MCF 10A (cell line): ENCODE measurements at regions not wholly inside any gene's neighbourhood (a gene's known extent, or its start where the extent isn't known, plus 50 kb on each side); places are given as distances from the start of the nearest gene placed in this dataset.

Source experiments
- BruUV-seq: library from RNA; stranded (reverse); fragments of 400-500 nt; replicated peaks from 2 replicates; lab custom pipeline; 2021; lab: Mats Ljungman, UMichigan
- CTCF ChIA-PET: fragments of 300-600 bp; sonication (Branson Sonifier 250); formaldehyde crosslinking; extraction: SDS; loops from one replicate; lab custom pipeline; 2021; ENCODE audit warnings: antibody characterized with exemption, inconsistent platforms; lab: Yijun Ruan, JAX
- POLR2A ChIA-PET: fragments of 300-600, 350-650 bp; sonication (Branson Sonifier 250); formaldehyde crosslinking; extraction: SDS; loops from one replicate; lab custom pipeline; 2020; ENCODE audit warnings: antibody characterized with exemption, inconsistent platforms; lab: Yijun Ruan, JAX
- DNase-seq: peaks from one replicate; pipeline ENCODE4 v3.0.0-alpha.2; 2018; ENCODE audit not compliant: unreplicated experiment
- H3K27ac Mint-ChIP-seq: one replicate; pipeline ENCODE4 v1.8.0; 2022; ENCODE audit warnings: mild to moderate bottlenecking, low read depth, mixed read lengths; ENCODE audit not compliant: unreplicated experiment
- H3K27me3 Mint-ChIP-seq: one replicate; pipeline ENCODE4 v1.8.0; 2022; ENCODE audit warnings: mixed read lengths; ENCODE audit not compliant: insufficient read depth, unreplicated experiment
- H3K36me3 Mint-ChIP-seq: one replicate; pipeline ENCODE4 v1.8.0; 2022; ENCODE audit warnings: mild to moderate bottlenecking, moderate library complexity, mixed read lengths; ENCODE audit not compliant: insufficient read depth, unreplicated experiment
- H3K4me1 Mint-ChIP-seq: one replicate; pipeline ENCODE4 v1.8.0; 2022; ENCODE audit warnings: mixed read lengths; ENCODE audit not compliant: insufficient read depth, unreplicated experiment
- H3K4me3 Mint-ChIP-seq: one replicate; pipeline ENCODE4 v1.8.0; 2022; ENCODE audit warnings: mild to moderate bottlenecking, moderate library complexity, mixed read lengths; ENCODE audit not compliant: unreplicated experiment
- H3K9me3 Mint-ChIP-seq: one replicate; pipeline ENCODE4 v1.8.0; 2022; ENCODE audit warnings: mixed read lengths; ENCODE audit not compliant: unreplicated experiment
- intact Hi-C: fragments of 100-400 bp; cut with micrococcal nuclease; formaldehyde crosslinking; loops from 2 replicates; pipeline ENCODE4 v1.14.1; 2022
- TF ChIP-seq, protein P1 (sequence below): fragments of 200-600 bp; IDR thresholded peaks from one replicate; pipeline ENCODE4 v1.8.0; 2022; ENCODE audit warnings: antibody characterized with exemption, mild to moderate bottlenecking; ENCODE audit not compliant: unreplicated experiment

DNA sequence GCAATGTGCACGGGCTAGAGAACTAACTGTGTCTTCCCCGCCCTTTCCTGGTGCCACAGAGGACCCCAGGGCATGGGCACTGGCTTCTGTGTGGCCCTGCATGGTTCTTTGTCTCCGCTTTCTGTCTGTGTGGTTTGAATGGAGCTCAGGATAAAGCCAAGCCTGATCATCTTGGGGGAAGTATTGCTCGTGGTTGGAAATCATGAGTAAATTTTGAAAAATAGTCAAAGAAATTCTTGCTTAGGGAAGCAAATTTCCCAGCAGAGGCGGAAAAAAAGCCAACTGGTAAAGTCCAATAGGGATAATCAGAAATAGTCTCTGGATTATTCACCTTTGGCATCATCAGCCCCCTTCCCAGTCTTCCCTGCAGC is 55.4 kb downstream of the MAGEF1 start:
- no peaks in the 10 kb centered on the region for H3K9me3 Mint-ChIP-seq
- TF ChIP-seq, protein P1, sequence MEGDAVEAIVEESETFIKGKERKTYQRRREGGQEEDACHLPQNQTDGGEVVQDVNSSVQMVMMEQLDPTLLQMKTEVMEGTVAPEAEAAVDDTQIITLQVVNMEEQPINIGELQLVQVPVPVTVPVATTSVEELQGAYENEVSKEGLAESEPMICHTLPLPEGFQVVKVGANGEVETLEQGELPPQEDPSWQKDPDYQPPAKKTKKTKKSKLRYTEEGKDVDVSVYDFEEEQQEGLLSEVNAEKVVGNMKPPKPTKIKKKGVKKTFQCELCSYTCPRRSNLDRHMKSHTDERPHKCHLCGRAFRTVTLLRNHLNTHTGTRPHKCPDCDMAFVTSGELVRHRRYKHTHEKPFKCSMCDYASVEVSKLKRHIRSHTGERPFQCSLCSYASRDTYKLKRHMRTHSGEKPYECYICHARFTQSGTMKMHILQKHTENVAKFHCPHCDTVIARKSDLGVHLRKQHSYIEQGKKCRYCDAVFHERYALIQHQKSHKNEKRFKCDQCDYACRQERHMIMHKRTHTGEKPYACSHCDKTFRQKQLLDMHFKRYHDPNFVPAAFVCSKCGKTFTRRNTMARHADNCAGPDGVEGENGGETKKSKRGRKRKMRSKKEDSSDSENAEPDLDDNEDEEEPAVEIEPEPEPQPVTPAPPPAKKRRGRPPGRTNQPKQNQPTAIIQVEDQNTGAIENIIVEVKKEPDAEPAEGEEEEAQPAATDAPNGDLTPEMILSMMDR = no peak
- peaks cover 38% of the 10 kb centered on the region for H3K4me1 Mint-ChIP-seq
- no peaks in the 10 kb centered on the region for H3K27me3 Mint-ChIP-seq
- no peak for DNase-seq
- BruUV-seq = no TSS peak
- ChIA-PET POLR2A (interaction anchor here (1.4 kb wide), 1 partner anchor 89 kb away, joined by 4 read pairs; no protein-coding TSS in a partner anchor), CTCF (interaction anchor here (0.6 kb wide), 1 partner anchor 540 kb away, joined by 3 read pairs; no protein-coding TSS in a partner anchor)
- no peaks in the 10 kb centered on the region for H3K36me3 Mint-ChIP-seq
- H3K27ac Mint-ChIP-seq = no peak overlapping the region
- intact Hi-C loops = no loop called here
- no peak overlapping the region for H3K4me3 Mint-ChIP-seq

- Mint-ChIP-seq H3K27me3 (no peaks in the 10 kb centered on the region), H3K9me3 (no peaks in the 10 kb centered on the region), H3K36me3 (no peaks in the 10 kb centered on the region), H3K4me1 (peaks cover 39% of the 10 kb centered on the region), H3K27ac (no peak overlapping the region), H3K4me3 (no peak overlapping the region)
- no peak for DNase-seq
- intact Hi-C loops = no loop called here
- TF ChIP-seq, protein P1 = no peak
- BruUV-seq = no TSS peak
- POLR2A ChIA-PET = no interaction called here
- CTCF ChIA-PET = interaction anchor here (0.9 to 1.1 kb wide), 2 partner anchors 41 to 91 kb away, joined by 3 to 4 read pairs; no protein-coding TSS in a partner anchor
These were observed 56.3 kb downstream of the MAGEF1 start for GRCh38 chr3:184655597-184655996.

DNA sequence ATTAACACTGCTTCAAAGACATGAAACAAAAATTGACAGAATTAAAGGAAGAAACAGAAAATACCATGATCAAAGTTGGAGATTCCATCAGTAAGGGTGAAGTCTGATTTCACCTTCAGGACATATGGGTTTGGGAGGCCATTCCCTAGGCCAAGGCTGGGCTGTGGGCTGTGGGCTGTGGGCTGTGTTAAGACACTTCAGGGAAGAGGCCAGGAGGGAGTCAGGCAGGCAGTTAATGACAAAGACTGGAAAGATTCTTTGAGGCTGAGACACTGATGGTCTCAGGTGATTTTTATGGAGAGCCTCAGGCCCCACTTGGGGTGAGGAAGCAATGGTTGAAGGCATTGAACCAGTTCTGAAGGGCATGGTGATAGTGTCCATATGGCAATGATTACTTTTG is 57.5 kb downstream of the MAGEF1 start:
- H3K4me3 Mint-ChIP-seq = no peak overlapping the region
- no peak overlapping the region for H3K27ac Mint-ChIP-seq
- DNase-seq = no peak
- no TSS peak for BruUV-seq
- no peaks in the 10 kb centered on the region for H3K9me3 Mint-ChIP-seq
- H3K36me3 Mint-ChIP-seq = no peaks in the 10 kb centered on the region
- CTCF ChIA-PET = interaction anchor here (0.9 kb wide), 1 partner anchor 110 kb away, joined by 3 read pairs; no protein-coding TSS in a partner anchor
- intact Hi-C loops = no loop called here
- TF ChIP-seq, protein P1 = no peak
- no peaks in the 10 kb centered on the region for H3K27me3 Mint-ChIP-seq
- peaks cover 36% of the 10 kb centered on the region for H3K4me1 Mint-ChIP-seq
- POLR2A ChIA-PET = no interaction called here

- peak overlapping the region; percentile 20 for H3K4me3 Mint-ChIP-seq
- ChIA-PET CTCF (interaction anchor here (0.6 to 2.0 kb wide), 4 partner anchors 75 to 212 kb away, joined by 3 to 8 read pairs (median 3); partner anchors contain the start of gene EPHB3), POLR2A (interaction anchor here (0.5 to 2.6 kb wide), 21 partner anchors 14 to 744 kb away, joined by 3 to 22 read pairs (median 7); partner anchors contain the start of genes EPHB3 and MAGEF1)
- peaks cover 27% of the 10 kb centered on the region for H3K4me1 Mint-ChIP-seq
- H3K27ac Mint-ChIP-seq = peak overlapping the region; percentile 89
- H3K36me3 Mint-ChIP-seq = no peaks in the 10 kb centered on the region
- peak; percentile 92 for DNase-seq
- TF ChIP-seq, protein P1 = no peak
- H3K27me3 Mint-ChIP-seq = no peaks in the 10 kb centered on the region
- no TSS peak for BruUV-seq
- H3K9me3 Mint-ChIP-seq = no peaks in the 10 kb centered on the region
- intact Hi-C loops = no loop called here
These were observed 59.4 kb downstream of the MAGEF1 start for GRCh38 chr3:184652465-184652864.
